Trophoblast cell (in vitro differentiated cells and primary cell): ENCODE measurements at regions not wholly inside any gene's neighbourhood (a gene's known extent, or its start where the extent isn't known, plus 50 kb on each side); places are given as distances from the start of the nearest gene placed in this dataset.

ENCODE experiments used
- DNase-seq, 2 donors: peaks; one replicate each; pipeline ENCODE4 v3.0.0-alpha.2; 2016
- H2AFZ ChIP-seq: 2 replicates; pipeline ENCODE4 v1.6.1; 2013; ENCODE audit warnings: low read length, moderate library complexity, mild to moderate bottlenecking; ENCODE audit not compliant: insufficient read depth, poor library complexity
- H2AK5ac ChIP-seq: 2 replicates; pipeline ENCODE4 v1.6.1; 2013; ENCODE audit warnings: mild to moderate bottlenecking, low read length
- H2BK120ac ChIP-seq: 2 replicates; pipeline ENCODE4 v1.6.1; 2013; ENCODE audit warnings: low read length, mild to moderate bottlenecking, moderate library complexity; ENCODE audit not compliant: insufficient read depth, poor library complexity
- H2BK12ac ChIP-seq: 2 replicates; pipeline ENCODE4 v1.6.1; 2013; ENCODE audit warnings: mild to moderate bottlenecking, low read length, moderate library complexity
- H2BK5ac ChIP-seq: 2 replicates; pipeline ENCODE4 v1.6.1; 2013; ENCODE audit warnings: low read length, low read depth, moderate library complexity, mild to moderate bottlenecking; ENCODE audit not compliant: poor library complexity
- H3K14ac ChIP-seq: 2 replicates; pipeline ENCODE4 v1.6.1; 2013; ENCODE audit warnings: mild to moderate bottlenecking, low read length
- H3K18ac ChIP-seq: 2 replicates; pipeline ENCODE4 v1.6.1; 2013; ENCODE audit warnings: mild to moderate bottlenecking, low read length
- H3K23ac ChIP-seq: 2 replicates; pipeline ENCODE4 v1.6.1; 2013; ENCODE audit warnings: low read length
- H3K27ac ChIP-seq: 2 replicates; pipeline ENCODE4 v1.5.1; 2013; ENCODE audit warnings: low read depth, mild to moderate bottlenecking, inconsistent platforms, low read length, moderate library complexity
- H3K27me3 ChIP-seq: 2 replicates; pipeline ENCODE4 v1.6.1; 2013; ENCODE audit warnings: inconsistent platforms, mild to moderate bottlenecking, low read length, moderate library complexity; ENCODE audit not compliant: insufficient read depth
- H3K36me3 ChIP-seq, 2 experiments: 1 replicate in 1 of 2; 2 replicates in 1 of 2; pipeline ENCODE4 v1.6.1; 2013; ENCODE audit warnings: low read length in 2 of 2, mild to moderate bottlenecking in 2 of 2, moderate library complexity in 1 of 2; ENCODE audit not compliant: insufficient read depth in 2 of 2, control insufficient read depth in 1 of 2
- H3K4ac ChIP-seq: 2 replicates; pipeline ENCODE4 v1.6.1; 2013; ENCODE audit warnings: low read depth, mild to moderate bottlenecking, low read length, moderate library complexity
- H3K4me1 ChIP-seq, 2 experiments: 1 replicate in 1 of 2; 2 replicates in 1 of 2; pipeline ENCODE4 v1.6.1; 2013; ENCODE audit warnings: low read length in 2 of 2, mild to moderate bottlenecking in 2 of 2, moderate library complexity in 1 of 2; ENCODE audit not compliant: insufficient read depth in 2 of 2, control insufficient read depth in 1 of 2
- H3K4me2 ChIP-seq: 2 replicates; pipeline ENCODE4 v1.6.1; 2013; ENCODE audit warnings: inconsistent platforms, mild to moderate bottlenecking, low read length, moderate library complexity
- H3K4me3 ChIP-seq: 2 replicates; pipeline ENCODE4 v1.5.1; 2013; ENCODE audit warnings: mild to moderate bottlenecking, low read depth, low read length, inconsistent platforms
- H3K79me1 ChIP-seq: one replicate; pipeline ENCODE4 v1.6.1; 2013; ENCODE audit warnings: low read length
- H3K79me2 ChIP-seq: 2 replicates; pipeline ENCODE4 v1.6.1; 2013; ENCODE audit warnings: low read length, mild to moderate bottlenecking; ENCODE audit not compliant: control insufficient read depth, insufficient read depth, poor library complexity
- H3K9ac ChIP-seq: 2 replicates; pipeline ENCODE4 v1.6.1; 2013; ENCODE audit warnings: mild to moderate bottlenecking, low read length
- H3K9me3 ChIP-seq: 2 replicates; pipeline ENCODE4 v1.6.1; 2013; ENCODE audit warnings: low read depth, mild to moderate bottlenecking, control low read depth, inconsistent platforms, low read length; ENCODE audit not compliant: insufficient read depth
- H4K12ac ChIP-seq: 2 replicates; pipeline ENCODE4 v1.6.1; 2013; ENCODE audit warnings: low read depth, mild to moderate bottlenecking, low read length, moderate library complexity
- H4K8ac ChIP-seq: 2 replicates; pipeline ENCODE4 v1.6.1; 2013; ENCODE audit warnings: low read depth, mild to moderate bottlenecking, low read length, moderate library complexity
- H4K91ac ChIP-seq: one replicate; pipeline ENCODE4 v1.6.1; 2013; ENCODE audit warnings: low read depth, mild to moderate bottlenecking, low read length, moderate library complexity
- WGBS: extraction: QIAGEN DNeasy Blood & Tissue Kit; methylation state at CpG from one replicate; pipeline ENCODE4 v1.1.7; 2013; ENCODE audit warnings: missing lambda C conversion rate; ENCODE audit not compliant: insufficient read length, insufficient coverage; ENCODE audit errors: extremely low coverage; 5-methylcytosine and 5-hydroxymethylcytosine counted together

- no peaks in the 10 kb centered on the region for H3K9me3 ChIP-seq
- no peaks in the 10 kb centered on the region for H3K79me1 ChIP-seq
- H3K36me3 ChIP-seq: no peaks in the 10 kb centered on the region
- H3K14ac ChIP-seq: no peak overlapping the region
- H2BK5ac ChIP-seq: no peak overlapping the region
- no peak overlapping the region for H4K91ac ChIP-seq
- H3K79me2 ChIP-seq: no peaks in the 10 kb centered on the region
- no peak overlapping the region for H3K18ac ChIP-seq
- no peak overlapping the region for H3K4ac ChIP-seq
- no peak overlapping the region for H4K8ac ChIP-seq
- no peak overlapping the region for H3K27ac ChIP-seq
- no peak overlapping the region for H3K4me2 ChIP-seq
- WGBS: no CpG with 5 or more reads among the region's 1 CpG
- DNase-seq: no peak
- H2AFZ ChIP-seq: no peak overlapping the region
- H4K12ac ChIP-seq: no peak overlapping the region
- no peak overlapping the region for H2BK120ac ChIP-seq
- H3K4me1 ChIP-seq: peaks cover 0 to 3% of the 10 kb centered on the region in 2 experiments
- no peaks in the 10 kb centered on the region for H3K27me3 ChIP-seq
- no peak overlapping the region for H2BK12ac ChIP-seq
- H2AK5ac ChIP-seq: no peak overlapping the region
- H3K23ac ChIP-seq: no peak overlapping the region
- H3K9ac ChIP-seq: no peak overlapping the region
- H3K4me3 ChIP-seq: no peak overlapping the region
Measured at GRCh38 chr1:96991261-96991660, 269.7 kb downstream of the PTBP2 start.

- no peak overlapping the region for H4K12ac ChIP-seq
- H2BK120ac ChIP-seq: no peak overlapping the region
- H3K27ac ChIP-seq: no peak overlapping the region
- no peak overlapping the region for H2BK5ac ChIP-seq
- peak in 1 of 2 donors; percentile 47 for DNase-seq
- H3K9ac ChIP-seq: no peak overlapping the region
- H3K4me3 ChIP-seq: no peak overlapping the region
- no CpG with 5 or more reads among the region's 3 CpGs for WGBS
- H4K8ac ChIP-seq: no peak overlapping the region
- H4K91ac ChIP-seq: no peak overlapping the region
- no peak overlapping the region for H3K4ac ChIP-seq
- H3K79me1 ChIP-seq: no peaks in the 10 kb centered on the region
- H3K4me2 ChIP-seq: no peak overlapping the region
- H2AK5ac ChIP-seq: no peak overlapping the region
- H3K18ac ChIP-seq: no peak overlapping the region
- no peaks in the 10 kb centered on the region for H3K36me3 ChIP-seq
- peaks cover 0 to 7% of the 10 kb centered on the region in 2 experiments for H3K4me1 ChIP-seq
- H3K23ac ChIP-seq: no peak overlapping the region
- no peak overlapping the region for H2AFZ ChIP-seq
- H3K14ac ChIP-seq: no peak overlapping the region
- no peak overlapping the region for H2BK12ac ChIP-seq
- no peaks in the 10 kb centered on the region for H3K79me2 ChIP-seq
- H3K9me3 ChIP-seq: no peaks in the 10 kb centered on the region
- no peaks in the 10 kb centered on the region for H3K27me3 ChIP-seq
Measured at GRCh38 chr1:96992871-96993270, 271.3 kb downstream of the PTBP2 start.

- H3K18ac ChIP-seq: no peak overlapping the region
- H2AK5ac ChIP-seq: no peak overlapping the region
- H3K23ac ChIP-seq: no peak overlapping the region
- H3K79me2 ChIP-seq: no peaks in the 10 kb centered on the region
- H3K14ac ChIP-seq: no peak overlapping the region
- no peak overlapping the region for H3K27ac ChIP-seq
- no peaks in the 10 kb centered on the region for H3K9me3 ChIP-seq
- no peaks in the 10 kb centered on the region for H3K36me3 ChIP-seq
- no peak overlapping the region for H2AFZ ChIP-seq
- no peak overlapping the region for H3K4me2 ChIP-seq
- no peaks in the 10 kb centered on the region for H3K27me3 ChIP-seq
- no peak overlapping the region for H4K12ac ChIP-seq
- H4K91ac ChIP-seq: no peak overlapping the region
- H3K79me1 ChIP-seq: no peaks in the 10 kb centered on the region
- H2BK12ac ChIP-seq: no peak overlapping the region
- no peak overlapping the region for H3K9ac ChIP-seq
- H4K8ac ChIP-seq: no peak overlapping the region
- no peak for DNase-seq
- H2BK5ac ChIP-seq: no peak overlapping the region
- no peak overlapping the region for H3K4me3 ChIP-seq
- no CpG with 5 or more reads among the region's 3 CpGs for WGBS
- no peak overlapping the region for H3K4ac ChIP-seq
- peaks cover 0 to 7% of the 10 kb centered on the region in 2 experiments for H3K4me1 ChIP-seq
- H2BK120ac ChIP-seq: no peak overlapping the region
Measured at GRCh38 chr1:96995351-96995750, 273.8 kb downstream of the PTBP2 start.

GRCh38 chr1:96996001-96996400 lies 274.4 kb downstream of the PTBP2 start:
- no peak overlapping the region for H2AFZ ChIP-seq
- H3K4me3 ChIP-seq: no peak overlapping the region
- no peak overlapping the region for H4K8ac ChIP-seq
- no peak for DNase-seq
- no peak overlapping the region for H3K27ac ChIP-seq
- H3K4me1 ChIP-seq: peaks cover 0 to 10% of the 10 kb centered on the region in 2 experiments
- no peaks in the 10 kb centered on the region for H3K27me3 ChIP-seq
- H4K91ac ChIP-seq: no peak overlapping the region
- H3K18ac ChIP-seq: no peak overlapping the region
- H3K23ac ChIP-seq: no peak overlapping the region
- no peak overlapping the region for H3K9ac ChIP-seq
- no CpG with 5 or more reads among the region's 1 CpG for WGBS
- no peak overlapping the region for H4K12ac ChIP-seq
- H2BK12ac ChIP-seq: no peak overlapping the region
- no peak overlapping the region for H3K14ac ChIP-seq
- no peak overlapping the region for H2AK5ac ChIP-seq
- H3K4me2 ChIP-seq: no peak overlapping the region
- no peaks in the 10 kb centered on the region for H3K79me1 ChIP-seq
- no peaks in the 10 kb centered on the region for H3K9me3 ChIP-seq
- no peaks in the 10 kb centered on the region for H3K36me3 ChIP-seq
- no peak overlapping the region for H2BK120ac ChIP-seq
- H3K79me2 ChIP-seq: no peaks in the 10 kb centered on the region
- H3K4ac ChIP-seq: no peak overlapping the region
- H2BK5ac ChIP-seq: no peak overlapping the region
